ACC112 (cell line): ENCODE measurements at regions not wholly inside any gene's neighbourhood (a gene's known extent, or its start where the extent isn't known, plus 50 kb on each side); places are given as distances from the start of the nearest gene placed in this dataset.

Experiments
- H2AFZ ChIP-seq: fragments of 200-600 bp; sonication (generic); one replicate; pipeline ENCODE4 v1.6.0; 2017; ENCODE audit warnings: antibody characterized with exemption, low read length; ENCODE audit not compliant: unreplicated experiment
- H3K27ac ChIP-seq: fragments of 200-600 bp; sonication (generic); 2 replicates; pipeline ENCODE4 v1.5.1; 2014; ENCODE audit warnings: low read depth, mild to moderate bottlenecking, antibody characterized with exemption, low read length, moderate library complexity
- H3K27me3 ChIP-seq: fragments of 200-600 bp; sonication (generic); 2 replicates; pipeline ENCODE4 v1.6.1; 2014; ENCODE audit warnings: mild to moderate bottlenecking, antibody characterized with exemption, low read length, moderate library complexity, mixed read lengths; ENCODE audit not compliant: insufficient read depth
- H3K36me3 ChIP-seq: fragments of 200-600 bp; sonication (generic); 2 replicates; pipeline ENCODE4 v1.6.1; 2016; ENCODE audit warnings: mild to moderate bottlenecking, antibody characterized with exemption, low read length, moderate library complexity, mixed read lengths; ENCODE audit not compliant: insufficient read depth
- H3K4me1 ChIP-seq: fragments of 200-600 bp; sonication (generic); one replicate; pipeline ENCODE4 v1.6.1; 2016; ENCODE audit warnings: low read length, mixed read lengths; ENCODE audit not compliant: insufficient read depth, unreplicated experiment, control insufficient read depth
- H3K4me3 ChIP-seq: fragments of 200-600 bp; sonication (generic); 2 replicates; pipeline ENCODE4 v1.5.1; 2014; ENCODE audit warnings: mild to moderate bottlenecking, low read depth, low read length
- H3K79me2 ChIP-seq: fragments of 200-600 bp; sonication (generic); one replicate; pipeline ENCODE4 v1.6.0; 2016; ENCODE audit warnings: low read length; ENCODE audit not compliant: control insufficient read depth, unreplicated experiment, insufficient read depth

- no peaks in the 10 kb centered on the region for H3K4me1 ChIP-seq
- H3K27me3 ChIP-seq, result no peaks in the 10 kb centered on the region
- H3K27ac ChIP-seq, result no peak overlapping the region
- H2AFZ ChIP-seq, result no peak overlapping the region
- H3K4me3 ChIP-seq, result no peak overlapping the region
- H3K36me3 ChIP-seq, result no peaks in the 10 kb centered on the region
- H3K79me2 ChIP-seq, result no peaks in the 10 kb centered on the region
These were observed 909.8 kb downstream of the BRINP3 start for GRCh38 chr1:189567890-189568289.

GRCh38 chr1:189596197-189596596, 881.5 kb downstream of the BRINP3 start:
- no peak overlapping the region for H3K27ac ChIP-seq
- H3K4me1 ChIP-seq, result no peaks in the 10 kb centered on the region
- H2AFZ ChIP-seq, result no peak overlapping the region
- no peaks in the 10 kb centered on the region for H3K36me3 ChIP-seq
- H3K27me3 ChIP-seq, result no peaks in the 10 kb centered on the region
- H3K79me2 ChIP-seq, result no peaks in the 10 kb centered on the region
- no peak overlapping the region for H3K4me3 ChIP-seq

- Histone ChIP-seq H3K27me3 (no peaks in the 10 kb centered on the region), H2AFZ (no peak overlapping the region), H3K4me1 (no peaks in the 10 kb centered on the region), H3K79me2 (no peaks in the 10 kb centered on the region), H3K36me3 (no peaks in the 10 kb centered on the region), H3K4me3 (no peak overlapping the region), H3K27ac (no peak overlapping the region)
These were observed 880.6 kb downstream of the BRINP3 start for GRCh38 chr1:189597083-189597482.

- H3K36me3 ChIP-seq, result no peaks in the 10 kb centered on the region
- H3K79me2 ChIP-seq, result no peaks in the 10 kb centered on the region
- no peak overlapping the region for H2AFZ ChIP-seq
- H3K4me1 ChIP-seq, result peaks cover 10% of the 10 kb centered on the region
- H3K27ac ChIP-seq, result no peak overlapping the region
- no peaks in the 10 kb centered on the region for H3K27me3 ChIP-seq
- no peak overlapping the region for H3K4me3 ChIP-seq
These were observed 872.4 kb downstream of the BRINP3 start for GRCh38 chr1:189605226-189605625.

GRCh38 chr1:189606047-189606446, 871.6 kb downstream of the BRINP3 start:
- H2AFZ ChIP-seq, result no peak overlapping the region
- no peaks in the 10 kb centered on the region for H3K36me3 ChIP-seq
- no peaks in the 10 kb centered on the region for H3K79me2 ChIP-seq
- H3K4me3 ChIP-seq, result no peak overlapping the region
- no peaks in the 10 kb centered on the region for H3K27me3 ChIP-seq
- H3K4me1 ChIP-seq, result peaks cover 10% of the 10 kb centered on the region
- H3K27ac ChIP-seq, result no peak overlapping the region

GRCh38 chr1:189606795-189607476, 870.7 kb downstream of the BRINP3 start:
- Histone ChIP-seq H3K4me1 (peaks cover 10% of the 10 kb centered on the region), H3K79me2 (no peaks in the 10 kb centered on the region), H3K27me3 (no peaks in the 10 kb centered on the region), H3K27ac (peak overlapping the region; percentile 66), H2AFZ (no peak overlapping the region), H3K4me3 (no peak overlapping the region), H3K36me3 (no peaks in the 10 kb centered on the region)

- Histone ChIP-seq H3K27ac (peak overlapping the region; percentile 66), H3K79me2 (no peaks in the 10 kb centered on the region), H2AFZ (no peak overlapping the region), H3K4me3 (no peak overlapping the region), H3K36me3 (no peaks in the 10 kb centered on the region), H3K4me1 (peaks cover 10% of the 10 kb centered on the region), H3K27me3 (no peaks in the 10 kb centered on the region)
These were observed 870.1 kb downstream of the BRINP3 start for GRCh38 chr1:189607477-189608096.

GRCh38 chr1:189609167-189609566, 868.5 kb downstream of the BRINP3 start:
- no peak overlapping the region for H3K4me3 ChIP-seq
- H3K27ac ChIP-seq, result no peak overlapping the region
- H3K4me1 ChIP-seq, result peaks cover 10% of the 10 kb centered on the region
- H3K27me3 ChIP-seq, result no peaks in the 10 kb centered on the region
- H2AFZ ChIP-seq, result no peak overlapping the region
- no peaks in the 10 kb centered on the region for H3K36me3 ChIP-seq
- no peaks in the 10 kb centered on the region for H3K79me2 ChIP-seq

GRCh38 chr1:189616893-189617292, 860.8 kb downstream of the BRINP3 start:
- no peak overlapping the region for H2AFZ ChIP-seq
- no peaks in the 10 kb centered on the region for H3K79me2 ChIP-seq
- no peak overlapping the region for H3K27ac ChIP-seq
- no peaks in the 10 kb centered on the region for H3K36me3 ChIP-seq
- no peaks in the 10 kb centered on the region for H3K27me3 ChIP-seq
- no peak overlapping the region for H3K4me3 ChIP-seq
- no peaks in the 10 kb centered on the region for H3K4me1 ChIP-seq

GRCh38 chr1:189619682-189620332, 857.9 kb downstream of the BRINP3 start:
- Histone ChIP-seq H3K79me2 (no peaks in the 10 kb centered on the region), H3K4me1 (no peaks in the 10 kb centered on the region), H3K27ac (no peak overlapping the region), H3K27me3 (no peaks in the 10 kb centered on the region), H3K4me3 (no peak overlapping the region), H2AFZ (no peak overlapping the region), H3K36me3 (no peaks in the 10 kb centered on the region)

- H3K27me3 ChIP-seq, result no peaks in the 10 kb centered on the region
- no peak overlapping the region for H3K4me3 ChIP-seq
- H3K36me3 ChIP-seq, result no peaks in the 10 kb centered on the region
- H3K79me2 ChIP-seq, result no peaks in the 10 kb centered on the region
- H2AFZ ChIP-seq, result no peak overlapping the region
- H3K27ac ChIP-seq, result no peak overlapping the region
- H3K4me1 ChIP-seq, result no peaks in the 10 kb centered on the region
These were observed 857.2 kb downstream of the BRINP3 start for GRCh38 chr1:189620471-189620870.
